M059J (cell line): ENCODE measurements at regions not wholly inside any gene's neighbourhood (a gene's known extent, or its start where the extent isn't known, plus 50 kb on each side); places are given as distances from the start of the nearest gene placed in this dataset.

Source experiments
- DNase-seq: peaks from one replicate; pipeline ENCODE4 v3.0.0-alpha.2; 2012; ENCODE audit warnings: low read depth

- DNase-seq, result no peak
These were observed 187.7 kb upstream of the C1orf174 start for GRCh38 chr1:4087530-4088420.

GRCh38 chr1:4088676-4089075, 188.6 kb upstream of the C1orf174 start:
- no peak for DNase-seq

DNA sequence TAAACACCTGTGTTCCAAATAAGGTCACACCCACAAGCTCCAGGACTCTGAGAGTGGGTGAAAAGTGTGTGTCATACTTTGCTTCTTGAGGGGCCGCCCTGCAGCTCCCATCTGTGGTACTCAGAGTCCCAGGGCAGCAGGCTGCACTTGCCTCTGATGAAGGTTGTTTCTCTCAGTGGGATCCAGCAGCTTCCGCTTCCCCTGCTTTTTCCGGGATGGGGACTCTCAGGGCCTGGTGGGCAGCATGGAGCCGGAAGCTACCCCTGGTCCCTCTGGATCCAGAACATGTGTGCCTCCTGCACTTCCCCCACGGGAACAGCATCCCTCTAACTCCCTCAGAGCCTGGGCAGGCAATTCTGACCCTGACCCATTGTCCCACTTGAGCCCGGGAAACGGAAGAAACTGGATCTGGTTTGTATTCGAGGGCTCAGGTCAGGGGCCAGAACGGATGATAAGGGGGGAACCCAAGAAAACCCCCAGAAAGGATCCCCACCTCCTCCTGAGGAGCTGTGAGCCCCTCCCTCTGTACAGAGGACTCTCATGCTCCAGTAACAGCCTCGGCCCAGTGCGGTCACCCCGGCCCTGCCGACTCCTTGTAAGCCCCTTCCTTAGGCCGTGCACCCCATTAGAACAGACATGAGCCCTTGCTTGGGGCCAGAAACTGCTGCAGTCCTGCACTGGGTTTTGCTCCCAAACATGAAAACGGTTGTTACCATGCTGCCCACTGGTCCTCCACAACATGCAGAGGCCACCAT, 189.5 kb upstream of the C1orf174 start:
- no peak for DNase-seq

- no peak for DNase-seq
These were observed 190.5 kb upstream of the C1orf174 start for GRCh38 chr1:4090556-4090955.

GRCh38 chr1:4090976-4091660, 191.0 kb upstream of the C1orf174 start:
- DNase-seq, result no peak

DNA sequence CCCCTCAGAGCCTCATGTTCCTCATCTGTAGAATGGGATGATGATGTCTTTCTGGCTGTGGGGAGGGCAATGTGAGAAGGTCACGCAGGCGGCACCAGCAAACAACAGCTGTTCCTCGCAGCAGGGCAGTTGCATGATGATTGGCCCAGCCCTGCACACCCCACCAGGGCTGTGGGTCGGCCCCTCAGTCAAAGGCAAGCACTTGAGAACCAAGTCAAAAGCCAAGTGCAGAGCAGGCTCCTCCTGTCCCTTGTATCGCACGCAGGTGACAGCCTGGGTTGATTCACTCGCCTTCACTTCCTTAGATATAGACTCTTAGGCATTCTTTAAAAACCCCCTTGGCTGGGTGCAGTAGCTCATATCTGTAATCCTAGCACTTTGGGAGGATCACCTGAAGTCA, 191.9 kb upstream of the C1orf174 start:
- DNase-seq, result no peak

DNA sequence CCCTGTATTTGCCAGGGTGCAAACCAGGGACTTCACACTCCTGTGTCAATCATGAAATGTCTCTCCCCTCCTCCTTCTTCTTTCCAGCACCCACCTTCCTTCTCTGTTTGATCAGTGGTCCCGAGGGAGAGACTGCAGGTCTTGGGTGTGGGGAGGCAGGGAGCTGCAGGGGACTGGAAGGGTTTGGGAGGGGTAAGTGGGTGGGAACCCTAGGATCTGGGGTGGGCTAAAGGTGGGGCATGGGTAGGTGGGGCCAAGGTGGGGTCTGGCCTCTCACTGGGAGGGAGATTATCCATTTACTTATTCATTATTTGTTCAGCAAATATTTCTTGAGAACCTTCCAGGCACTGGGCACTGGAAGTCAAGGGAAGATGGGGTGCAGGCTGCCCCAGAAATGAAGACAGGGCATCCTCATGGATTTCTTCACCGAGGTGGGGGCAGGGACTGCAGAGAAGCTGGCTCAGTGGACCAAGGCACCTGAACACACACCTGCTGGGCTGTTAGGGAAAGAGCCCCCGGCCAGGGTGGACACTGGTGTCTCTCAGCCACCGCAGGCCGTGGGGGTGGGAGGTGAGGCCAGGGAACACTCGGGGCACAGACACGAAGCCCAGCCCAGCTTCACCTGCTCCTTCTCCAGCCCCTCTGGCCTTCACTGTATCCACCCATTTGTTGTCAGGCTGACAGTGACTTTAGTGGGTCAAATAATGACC, 193.9 kb upstream of the C1orf174 start:
- no peak for DNase-seq

DNA sequence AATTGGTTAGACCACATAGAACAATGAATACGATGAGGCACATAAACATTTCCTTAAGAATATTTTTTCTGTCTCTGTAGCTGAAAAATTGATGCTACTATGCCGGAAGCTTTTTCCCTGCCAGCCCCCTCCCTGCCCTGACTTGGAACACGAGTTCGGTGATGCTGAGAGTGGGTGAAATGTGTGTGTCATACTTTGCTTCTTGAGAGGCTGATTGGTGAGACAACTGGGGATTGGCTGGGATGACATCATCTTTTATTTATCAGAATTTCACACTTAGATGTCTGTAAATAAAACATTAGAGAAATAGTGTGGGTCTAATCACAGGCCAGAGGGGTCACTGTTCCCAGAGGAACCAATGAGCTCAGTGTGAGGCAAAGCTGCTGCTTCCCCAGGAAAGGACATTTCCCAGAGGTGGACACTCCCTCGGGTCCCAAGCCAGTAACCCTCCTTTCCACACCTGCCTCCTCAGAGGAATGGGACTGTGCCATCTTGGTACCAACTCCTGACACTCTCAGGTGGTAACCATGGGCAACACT, 195.4 kb upstream of the C1orf174 start:
- DNase-seq, result no peak

DNA sequence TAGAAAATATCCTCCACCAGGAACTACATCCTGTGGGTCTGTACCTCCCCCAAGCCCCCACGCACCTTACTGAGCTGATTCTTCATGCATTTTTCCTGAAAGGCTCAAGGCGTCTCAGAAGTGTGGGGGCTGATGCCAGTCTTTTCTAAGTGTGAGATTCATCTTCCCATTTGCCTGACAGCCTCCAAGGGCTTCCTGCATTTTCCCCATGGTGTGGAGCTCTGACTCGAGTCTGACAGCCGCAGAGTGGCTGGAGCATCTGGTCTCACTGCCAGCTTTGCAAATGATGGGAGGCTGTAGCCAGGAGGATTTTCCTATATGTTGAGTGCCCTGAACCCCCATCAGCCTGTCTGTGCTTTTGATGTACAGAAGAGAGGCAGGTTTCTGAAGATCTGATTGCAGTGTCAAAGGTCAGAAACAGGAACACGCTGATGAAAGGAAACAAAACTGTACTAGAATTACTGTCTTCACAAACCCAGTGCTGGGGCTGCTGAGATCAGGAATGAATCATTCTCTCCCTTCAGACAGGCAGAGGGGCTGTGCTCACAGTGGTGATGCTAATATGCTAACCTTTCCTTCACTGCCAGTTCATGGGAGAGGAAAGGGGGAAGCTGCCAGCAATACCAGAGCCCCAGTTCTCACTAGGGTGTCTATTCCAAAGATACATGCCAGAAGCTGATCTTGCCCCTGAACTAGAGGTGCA, 201.5 kb upstream of the C1orf174 start:
- no peak for DNase-seq

GRCh38 chr1:4105300-4105880, 205.3 kb upstream of the C1orf174 start:
- no peak for DNase-seq

GRCh38 chr1:4106731-4107130, 206.7 kb upstream of the C1orf174 start:
- no peak for DNase-seq

- no peak for DNase-seq
These were observed 207.2 kb upstream of the C1orf174 start for GRCh38 chr1:4107291-4107690.

- peak; percentile 38 for DNase-seq
These were observed 208.3 kb upstream of the C1orf174 start for GRCh38 chr1:4108331-4108730.

DNA sequence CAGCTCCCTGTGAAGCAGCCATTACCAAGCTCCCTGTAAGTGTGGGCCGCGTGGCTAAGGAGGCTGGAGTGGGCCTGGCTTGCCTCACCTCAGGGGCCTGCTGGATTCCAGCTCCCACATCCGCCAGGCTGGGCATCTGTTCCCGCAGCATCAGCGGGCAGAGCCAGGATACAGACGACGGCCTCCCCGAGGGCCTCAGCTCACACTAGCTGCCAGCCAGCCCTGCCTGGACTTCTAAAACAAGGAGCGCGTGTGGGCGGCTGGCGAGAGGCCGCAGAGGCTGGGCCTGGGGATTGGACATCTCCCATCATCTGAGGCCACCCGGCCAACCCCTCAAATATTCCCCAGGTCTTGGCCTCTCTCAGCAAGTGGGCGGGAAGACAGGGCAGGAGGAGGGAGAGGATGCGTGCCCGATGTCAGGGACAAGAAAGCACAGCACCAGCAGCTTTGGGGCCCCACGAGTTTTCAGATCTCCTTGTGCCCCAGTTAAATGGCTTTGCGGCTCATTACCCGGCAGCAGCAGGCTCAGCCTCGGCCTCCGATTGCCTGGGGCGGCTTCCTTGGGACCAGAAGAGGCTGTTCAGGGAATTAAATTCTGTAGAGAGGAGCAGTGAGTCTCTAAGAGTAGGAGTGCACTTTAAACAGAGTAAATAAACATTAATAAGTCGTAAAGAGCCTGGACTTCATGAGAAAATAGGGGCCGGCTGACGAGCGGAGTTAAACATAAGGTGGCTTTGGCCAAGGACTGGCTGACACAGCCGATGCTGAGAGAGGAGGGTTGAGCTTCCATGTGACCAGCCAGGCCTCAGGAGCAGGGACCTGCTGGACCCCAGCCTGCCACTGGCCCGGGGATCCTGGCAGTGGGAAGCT, 208.9 kb upstream of the C1orf174 start:
- DNase-seq, result no peak

GRCh38 chr1:4109628-4109940, 209.5 kb upstream of the C1orf174 start:
- DNase-seq, result no peak

DNA sequence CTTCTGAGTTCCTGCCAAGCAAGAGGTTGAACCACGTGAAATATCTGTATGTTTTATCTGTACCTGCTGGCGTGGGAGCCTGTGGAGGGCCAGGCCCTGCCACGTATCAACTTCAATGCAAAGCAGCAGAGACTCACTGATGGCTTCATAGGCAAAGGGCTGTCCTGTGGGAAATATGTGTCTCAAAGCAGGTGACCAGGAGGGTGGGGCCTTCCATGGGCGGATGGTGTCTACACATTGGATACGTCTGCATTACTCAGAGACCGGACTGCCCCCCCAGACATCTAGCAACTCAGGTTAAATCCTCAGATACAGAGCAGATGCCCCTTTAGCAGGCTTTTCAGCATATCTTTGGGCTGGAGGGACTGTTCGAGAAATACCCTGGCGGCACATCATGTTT, 210.8 kb upstream of the C1orf174 start:
- DNase-seq, result no peak

DNA sequence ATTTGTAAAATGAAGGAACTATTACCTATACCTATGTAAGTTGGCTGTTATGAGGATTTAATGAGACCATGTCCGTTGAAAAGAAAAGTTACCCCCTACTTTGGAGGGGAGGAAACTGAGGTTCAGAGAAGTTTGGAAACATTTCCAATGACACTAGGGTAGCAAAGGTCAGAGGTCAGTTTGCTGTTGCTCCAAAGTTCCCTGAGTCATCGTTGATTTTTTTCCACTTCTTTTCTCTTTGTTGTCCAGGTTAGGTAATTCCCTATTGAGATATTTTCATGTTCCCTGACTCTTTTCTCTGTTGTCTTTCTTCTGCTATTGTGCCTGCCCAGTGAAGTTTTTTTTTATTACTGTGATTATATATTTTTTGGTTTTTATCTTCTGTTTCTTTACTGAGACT, 213.8 kb upstream of the C1orf174 start:
- no peak for DNase-seq

DNA sequence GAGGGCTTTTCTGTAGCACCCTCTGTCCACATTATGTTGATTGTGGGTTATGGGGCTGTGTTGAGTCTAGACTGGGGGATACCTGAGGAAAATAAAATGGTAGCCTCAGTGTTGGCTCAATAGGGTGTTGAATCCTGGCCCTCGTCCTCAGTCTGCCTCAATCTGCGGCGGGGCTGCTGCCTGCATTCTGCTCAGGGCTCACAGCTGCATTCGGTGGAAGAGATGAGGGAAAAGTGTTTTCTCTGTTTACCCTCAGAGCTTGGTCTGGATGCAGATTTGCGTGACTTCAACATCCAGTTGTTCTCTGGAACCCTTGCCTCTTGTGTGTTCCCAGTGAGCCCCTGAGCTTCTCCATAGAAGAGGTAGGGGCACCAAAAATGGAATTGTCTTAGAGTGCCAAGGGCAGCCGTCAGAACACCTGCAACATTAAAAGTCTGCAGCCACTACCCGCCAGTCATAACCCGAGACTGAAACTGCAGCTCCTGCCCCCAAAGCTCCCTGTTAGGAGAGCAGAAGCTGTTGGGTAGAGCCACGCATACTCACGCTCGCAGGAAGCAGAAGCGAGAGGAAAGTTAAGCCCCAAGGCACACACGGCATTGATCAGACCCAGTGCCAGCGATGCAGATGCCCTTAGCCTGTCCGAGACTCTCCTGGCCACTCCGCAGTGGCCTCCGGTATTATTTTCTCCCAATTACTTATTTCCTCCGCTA, 215.3 kb upstream of the C1orf174 start:
- no peak for DNase-seq

DNA sequence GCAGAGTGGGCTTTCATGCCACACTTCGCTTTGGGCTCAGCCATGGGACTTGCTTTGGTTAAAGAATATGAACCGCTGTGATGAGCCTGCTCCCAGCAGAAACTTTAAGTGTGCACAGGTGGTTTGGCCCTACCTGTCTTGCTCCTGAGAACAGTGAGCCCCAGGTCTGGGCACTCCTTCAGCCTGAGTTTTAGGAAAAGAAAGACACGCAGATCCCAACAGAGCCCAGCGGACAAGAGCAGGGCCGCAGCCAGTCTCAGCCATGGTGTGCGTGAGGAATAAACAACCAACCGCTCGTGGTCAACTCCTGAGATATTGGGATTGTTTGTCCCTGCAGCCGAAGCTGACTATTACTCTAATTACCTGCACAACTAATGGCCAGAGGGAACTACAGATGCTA, 217.1 kb upstream of the C1orf174 start:
- no peak for DNase-seq
